ENCODE measurements at regions not wholly inside any gene's neighbourhood (a gene's known extent, or its start where the extent isn't known, plus 50 kb on each side); places are given as distances from the start of the nearest gene placed in this dataset.

DNA sequence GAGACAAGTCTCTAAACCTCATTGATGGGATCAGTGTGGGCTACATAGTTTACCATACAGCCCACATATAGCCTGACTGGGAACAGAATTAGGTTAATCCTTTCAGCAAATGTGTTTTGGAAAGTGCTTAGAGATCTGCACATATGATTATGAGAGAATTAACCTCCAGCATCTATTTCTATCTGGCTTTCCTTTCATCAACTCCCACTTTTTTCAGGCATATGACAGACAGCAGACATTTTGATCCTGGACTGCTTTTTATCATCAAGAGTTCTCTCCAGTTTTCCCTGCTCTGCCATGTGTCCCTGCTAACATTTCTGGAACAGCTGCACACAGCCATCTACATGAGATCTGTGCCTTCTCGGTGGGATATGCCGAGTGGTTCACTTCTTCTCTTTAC is 139.5 kb upstream of the LRP1B start:
- TF ChIP-seq, protein P1, sequence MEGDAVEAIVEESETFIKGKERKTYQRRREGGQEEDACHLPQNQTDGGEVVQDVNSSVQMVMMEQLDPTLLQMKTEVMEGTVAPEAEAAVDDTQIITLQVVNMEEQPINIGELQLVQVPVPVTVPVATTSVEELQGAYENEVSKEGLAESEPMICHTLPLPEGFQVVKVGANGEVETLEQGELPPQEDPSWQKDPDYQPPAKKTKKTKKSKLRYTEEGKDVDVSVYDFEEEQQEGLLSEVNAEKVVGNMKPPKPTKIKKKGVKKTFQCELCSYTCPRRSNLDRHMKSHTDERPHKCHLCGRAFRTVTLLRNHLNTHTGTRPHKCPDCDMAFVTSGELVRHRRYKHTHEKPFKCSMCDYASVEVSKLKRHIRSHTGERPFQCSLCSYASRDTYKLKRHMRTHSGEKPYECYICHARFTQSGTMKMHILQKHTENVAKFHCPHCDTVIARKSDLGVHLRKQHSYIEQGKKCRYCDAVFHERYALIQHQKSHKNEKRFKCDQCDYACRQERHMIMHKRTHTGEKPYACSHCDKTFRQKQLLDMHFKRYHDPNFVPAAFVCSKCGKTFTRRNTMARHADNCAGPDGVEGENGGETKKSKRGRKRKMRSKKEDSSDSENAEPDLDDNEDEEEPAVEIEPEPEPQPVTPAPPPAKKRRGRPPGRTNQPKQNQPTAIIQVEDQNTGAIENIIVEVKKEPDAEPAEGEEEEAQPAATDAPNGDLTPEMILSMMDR (IDR thresholded peaks at IDR 0.05; ENCODE audit: borderline replicate concordance): no peak
- H3K4me3 ChIP-seq: no peak overlapping the region
- no peaks in the 10 kb centered on the region for H3K36me3 ChIP-seq

DNA sequence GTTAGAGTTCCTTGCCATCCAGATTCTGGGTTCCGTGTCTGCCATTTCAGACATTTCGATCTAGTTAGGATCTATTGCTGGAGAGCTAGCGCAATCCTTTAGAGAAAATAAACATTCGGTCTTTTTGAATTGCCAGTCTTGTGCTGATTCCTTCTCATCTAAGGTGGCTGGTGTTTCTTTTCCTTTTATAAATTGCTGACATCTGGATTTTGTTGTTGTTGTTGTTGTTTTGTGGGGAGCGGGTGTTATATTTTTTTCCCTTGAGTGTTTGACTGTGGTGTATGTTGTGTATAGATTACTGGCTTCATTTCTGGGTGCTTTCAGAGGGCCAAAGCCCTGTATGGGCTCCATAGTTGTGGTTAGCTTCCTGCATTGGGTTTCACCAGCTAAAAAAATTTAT is 128.5 kb upstream of the LRP1B start:
- Histone ChIP-seq H3K27ac (replicated peaks) (no peak overlapping the region), H3K27me3 (ENCODE audit: low read depth) (no peaks in the 10 kb centered on the region), H3K4me3 (no peak overlapping the region), H3K4me1 (no peaks in the 10 kb centered on the region), H3K36me3 (no peaks in the 10 kb centered on the region), H3K9me3 (replicated peaks) (peaks cover 27% of the 10 kb centered on the region)
- TF ChIP-seq, protein P1 (IDR thresholded peaks at IDR 0.05; ENCODE audit: borderline replicate concordance): no peak
- no peak for DNase-seq
- intact Hi-C loops (cut with micrococcal nuclease): no loop called here

More for the DNA sequence above, 139.5 kb upstream of the LRP1B start:
- no peaks in the 10 kb centered on the region for H3K27me3 ChIP-seq (ENCODE audit: low read depth)
- DNase-seq: no peak
- no peak overlapping the region for H3K27ac ChIP-seq (replicated peaks)
- peaks cover 6% of the 10 kb centered on the region for H3K9me3 ChIP-seq (replicated peaks)
- intact Hi-C loops (cut with micrococcal nuclease): no loop called here
- H3K4me1 ChIP-seq: no peaks in the 10 kb centered on the region

DNA sequence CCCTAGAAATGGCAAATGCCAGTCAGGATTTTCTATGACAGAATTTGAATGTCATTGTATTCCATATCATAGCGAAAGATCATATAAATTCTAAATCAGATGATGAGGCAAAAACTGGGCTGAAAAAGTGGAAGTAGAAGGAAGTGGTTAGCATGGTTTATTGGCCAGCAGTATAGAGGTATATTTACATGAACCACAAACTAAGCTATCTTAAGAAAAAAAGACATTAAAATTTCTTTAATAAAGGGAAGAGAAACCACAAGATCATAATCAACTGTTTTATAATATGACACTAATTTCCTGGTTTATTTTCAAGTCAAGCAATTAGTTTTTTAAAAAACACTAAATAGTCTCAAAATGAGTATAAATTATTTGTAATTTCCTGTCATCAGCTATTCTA is 123.2 kb upstream of the LRP1B start:
- H3K27me3 ChIP-seq (ENCODE audit: low read depth): no peaks in the 10 kb centered on the region
- H3K36me3 ChIP-seq: no peaks in the 10 kb centered on the region
- H3K4me3 ChIP-seq: no peak overlapping the region
- no peak for DNase-seq
- H3K9me3 ChIP-seq (replicated peaks): peaks cover 20% of the 10 kb centered on the region
- H3K27ac ChIP-seq (replicated peaks): no peak overlapping the region
- TF ChIP-seq, protein P1 (IDR thresholded peaks at IDR 0.05; ENCODE audit: borderline replicate concordance): no peak
- no peaks in the 10 kb centered on the region for H3K4me1 ChIP-seq
- intact Hi-C loops (cut with micrococcal nuclease): no loop called here

DNA sequence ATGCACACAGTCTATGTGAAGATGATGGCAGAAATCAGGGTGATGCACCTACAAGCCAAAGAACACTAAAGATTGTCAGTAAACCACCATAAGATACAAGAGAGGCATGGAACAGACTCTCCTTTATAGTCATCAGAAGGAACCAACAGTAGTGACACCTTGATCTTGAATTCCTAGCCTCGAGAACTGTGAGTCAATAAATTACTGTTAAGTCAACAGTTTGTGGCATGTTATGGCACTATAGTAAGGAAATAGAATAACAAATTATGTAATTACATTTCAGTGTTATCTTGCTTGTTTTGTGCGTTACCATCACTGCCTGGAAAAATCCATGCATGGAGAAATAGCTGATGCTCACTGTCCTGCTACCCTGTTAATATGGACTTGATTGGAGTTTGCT is 110.2 kb upstream of the LRP1B start:
- intact Hi-C loops (cut with micrococcal nuclease): no loop called here
- no peak for DNase-seq
- Histone ChIP-seq H3K27me3 (ENCODE audit: low read depth) (no peaks in the 10 kb centered on the region), H3K9me3 (replicated peaks) (no peaks in the 10 kb centered on the region), H3K4me3 (no peak overlapping the region), H3K4me1 (no peaks in the 10 kb centered on the region), H3K36me3 (no peaks in the 10 kb centered on the region), H3K27ac (replicated peaks) (no peak overlapping the region)
- TF ChIP-seq, protein P1 (IDR thresholded peaks at IDR 0.05; ENCODE audit: borderline replicate concordance): no peak

DNA sequence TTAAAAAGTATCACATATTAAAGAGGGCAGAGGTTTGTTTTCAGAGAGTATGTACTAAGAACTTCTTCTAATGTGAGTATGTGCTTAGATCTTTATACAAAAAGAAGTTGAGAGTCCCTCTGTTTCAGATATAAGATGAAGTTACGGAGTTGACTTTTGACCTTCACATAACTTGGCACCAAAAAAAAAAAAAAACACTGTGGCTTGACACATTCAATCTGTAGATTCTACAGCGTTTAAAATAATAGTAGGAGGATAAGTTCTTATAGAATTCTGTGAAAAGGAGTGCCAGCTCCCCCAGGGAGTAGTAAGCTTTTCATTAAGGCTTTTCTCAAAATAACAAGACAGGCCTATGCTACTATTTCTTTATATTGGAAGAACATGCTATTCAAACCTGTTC is 105.4 kb upstream of the LRP1B start:
- Histone ChIP-seq H3K9me3 (replicated peaks) (peaks cover 14% of the 10 kb centered on the region), H3K27me3 (ENCODE audit: low read depth) (no peaks in the 10 kb centered on the region), H3K36me3 (no peaks in the 10 kb centered on the region), H3K4me3 (no peak overlapping the region), H3K27ac (replicated peaks) (no peak overlapping the region), H3K4me1 (no peaks in the 10 kb centered on the region)
- TF ChIP-seq, protein P1 (IDR thresholded peaks at IDR 0.05; ENCODE audit: borderline replicate concordance): no peak
- no peak for DNase-seq
- intact Hi-C loops (cut with micrococcal nuclease): no loop called here

DNA sequence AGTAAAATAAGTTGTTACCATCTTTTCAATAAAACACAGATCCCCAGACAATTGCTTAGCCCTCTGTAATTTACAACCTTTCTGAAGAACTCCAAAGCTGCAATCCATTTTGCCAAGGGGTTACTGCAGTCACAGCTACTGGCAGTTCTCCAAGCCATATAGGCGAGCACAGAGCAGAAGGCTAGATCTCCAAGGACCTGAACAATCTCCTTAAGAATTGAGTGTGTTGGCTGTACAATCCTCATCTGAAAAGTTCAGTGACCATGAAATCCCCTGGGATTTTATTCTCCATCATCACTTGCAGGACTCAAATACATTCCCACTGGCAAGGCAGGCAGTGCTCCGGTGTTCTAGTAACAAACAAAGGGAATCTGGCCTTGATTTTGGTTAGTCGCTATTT is 103.9 kb upstream of the LRP1B start:
- DNase-seq: no peak
- H3K9me3 ChIP-seq (replicated peaks): peaks cover 14% of the 10 kb centered on the region
- no peaks in the 10 kb centered on the region for H3K36me3 ChIP-seq
- H3K4me3 ChIP-seq: no peak overlapping the region
- intact Hi-C loops (cut with micrococcal nuclease): no loop called here
- H3K27ac ChIP-seq (replicated peaks): no peak overlapping the region
- TF ChIP-seq, protein P1 (IDR thresholded peaks at IDR 0.05; ENCODE audit: borderline replicate concordance): no peak
- no peaks in the 10 kb centered on the region for H3K27me3 ChIP-seq (ENCODE audit: low read depth)
- H3K4me1 ChIP-seq: no peaks in the 10 kb centered on the region

Measured in left ventricle myocardium inferior (tissue), 1 donor.